ENCODE measurements at regions not wholly inside any gene's neighbourhood (a gene's known extent, or its start where the extent isn't known, plus 50 kb on each side); places are given as distances from the start of the nearest gene placed in this dataset.
A peak's percentile ranks its signal among the peaks of the same experiment; 100 is the strongest.

GRCh38 chr12:111197376-111197944 is 171.4 kb downstream of the PHETA1 start:
- no peak for DNase-seq (ENCODE audit: low read depth, low spot score)

DNA sequence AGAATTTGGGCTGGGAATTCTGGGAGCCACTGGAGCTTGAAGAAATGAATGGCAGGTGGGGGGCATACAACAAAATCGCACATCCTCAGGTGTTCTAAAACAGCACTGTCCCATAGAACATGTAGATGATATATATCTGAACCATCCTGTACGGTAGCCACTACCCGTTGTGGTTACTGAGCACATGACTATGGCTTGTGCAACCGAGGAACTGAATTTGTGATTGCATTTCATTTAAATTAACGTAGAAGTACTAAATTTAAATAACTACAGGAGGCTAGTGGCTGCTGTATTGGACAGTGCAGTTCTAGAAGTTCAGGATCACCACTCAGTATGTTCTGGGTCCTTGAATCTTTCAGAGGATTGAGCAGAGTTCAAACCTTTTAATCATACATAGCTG is 172.4 kb downstream of the PHETA1 start:
- DNase-seq (ENCODE audit: low read depth, low spot score) = no peak

DNA sequence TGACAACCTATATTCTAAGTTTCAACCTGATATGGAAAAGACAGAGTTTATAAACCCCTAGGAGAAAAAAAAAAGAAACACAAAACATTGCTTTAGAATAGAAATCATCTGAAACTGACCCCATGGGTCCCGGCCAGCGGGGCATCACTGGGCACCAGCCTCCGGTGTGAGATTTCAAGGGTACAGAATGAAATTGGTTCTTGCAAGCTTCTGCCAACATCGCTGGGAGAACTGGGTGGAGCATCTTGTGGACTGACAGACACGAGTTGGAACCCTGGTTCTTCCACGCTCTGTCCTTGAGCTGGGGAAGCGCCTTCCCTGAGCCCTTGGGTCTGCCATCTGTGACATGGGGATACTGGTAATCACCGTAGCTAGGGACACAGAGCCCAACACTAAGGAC is 173.6 kb downstream of the PHETA1 start:
- no peak for DNase-seq (ENCODE audit: low read depth, low spot score)

DNA sequence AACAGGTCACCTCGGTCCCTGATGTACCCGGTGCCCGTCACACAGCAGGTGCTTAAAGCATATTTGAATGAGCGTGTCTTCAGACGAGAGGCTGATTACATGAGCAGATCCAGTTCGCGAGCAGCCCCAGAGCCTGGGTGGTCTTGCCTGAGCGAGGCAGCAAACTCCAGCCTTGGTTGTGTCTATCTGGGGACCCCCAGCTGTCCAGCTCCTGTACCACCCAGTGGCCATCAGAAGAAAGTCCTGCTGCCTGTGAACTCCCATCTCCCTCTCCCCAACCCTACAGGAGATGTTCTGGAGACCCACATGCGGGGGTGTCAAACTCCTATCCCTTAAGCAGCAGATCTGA is 174.2 kb downstream of the PHETA1 start:
- DNase-seq (ENCODE audit: low read depth, low spot score) = no peak

- no peak for DNase-seq (ENCODE audit: low read depth, low spot score)
Observed at GRCh38 chr12:111193977-111194702, 174.8 kb downstream of the PHETA1 start.

GRCh38 chr12:111193496-111193895 is 175.4 kb downstream of the PHETA1 start:
- no peak for DNase-seq (ENCODE audit: low read depth, low spot score)

DNA sequence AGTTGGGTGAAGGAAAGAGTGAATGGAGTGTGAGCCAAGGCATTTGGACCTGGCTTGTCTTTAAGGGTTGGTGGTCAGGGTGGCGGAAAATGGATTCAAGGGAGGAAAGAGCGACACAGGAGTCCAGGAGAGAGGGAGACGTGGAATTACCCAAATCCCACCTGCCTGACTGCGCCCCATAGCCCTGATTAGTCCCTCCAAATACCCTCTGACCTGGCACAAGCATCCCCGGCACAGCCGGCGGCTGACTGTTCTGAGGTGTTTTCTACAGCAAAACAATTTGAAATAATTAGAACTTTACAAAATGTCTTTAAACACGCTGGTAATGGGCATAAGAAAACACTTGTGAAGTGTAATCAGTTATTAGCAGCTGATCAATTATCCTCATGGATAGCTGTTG is 175.8 kb downstream of the PHETA1 start:
- DNase-seq (ENCODE audit: low read depth, low spot score) = no peak

DNA sequence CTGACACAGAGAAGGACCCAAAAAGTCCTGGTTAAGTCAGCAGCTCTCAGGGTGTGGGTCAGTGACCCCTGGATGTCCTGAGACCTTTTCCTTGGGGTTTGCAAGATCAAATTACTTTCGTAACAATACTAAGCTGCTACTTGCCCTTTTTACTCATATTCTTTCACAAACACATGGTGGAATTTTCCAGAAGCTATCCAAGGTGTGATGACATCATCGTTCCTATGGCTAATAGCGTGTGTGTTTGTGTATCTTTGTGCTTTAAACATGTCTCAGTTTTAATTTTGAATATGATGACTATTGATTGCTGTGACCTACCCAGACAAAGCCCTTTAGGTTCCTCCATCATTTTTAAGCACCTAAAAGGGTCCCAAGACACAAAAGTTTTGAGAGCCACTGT is 176.2 kb downstream of the PHETA1 start:
- no peak for DNase-seq (ENCODE audit: low read depth, low spot score)

GRCh38 chr12:111190741-111191526 is 178.0 kb downstream of the PHETA1 start:
- no peak for DNase-seq (ENCODE audit: low read depth, low spot score)

GRCh38 chr12:111189792-111190191 is 179.1 kb downstream of the PHETA1 start:
- no peak for DNase-seq (ENCODE audit: low read depth, low spot score)

GRCh38 chr12:111188436-111188835 is 180.5 kb downstream of the PHETA1 start:
- no peak for DNase-seq (ENCODE audit: low read depth, low spot score)

DNA sequence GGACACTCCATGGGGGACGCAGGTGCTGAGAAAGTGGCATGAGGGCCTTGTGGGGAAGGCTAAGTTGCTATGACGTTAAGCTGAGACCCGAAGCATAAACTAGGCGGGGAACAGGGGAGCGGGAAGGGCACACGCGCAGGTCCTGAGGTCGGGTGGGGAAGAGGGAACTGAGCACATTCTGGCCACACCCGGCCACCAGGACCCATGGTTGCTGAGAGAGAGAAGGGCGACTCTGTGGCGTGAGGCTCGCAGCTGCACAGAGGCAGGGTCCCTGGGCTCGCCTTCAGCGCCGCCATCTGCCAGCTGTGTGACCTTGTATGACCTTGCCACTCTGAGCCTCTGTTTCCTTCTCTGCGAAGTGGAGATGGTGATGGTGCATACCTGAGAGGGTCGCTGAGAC is 182.5 kb downstream of the PHETA1 start:
- DNase-seq (ENCODE audit: low read depth, low spot score) = no peak

DNA sequence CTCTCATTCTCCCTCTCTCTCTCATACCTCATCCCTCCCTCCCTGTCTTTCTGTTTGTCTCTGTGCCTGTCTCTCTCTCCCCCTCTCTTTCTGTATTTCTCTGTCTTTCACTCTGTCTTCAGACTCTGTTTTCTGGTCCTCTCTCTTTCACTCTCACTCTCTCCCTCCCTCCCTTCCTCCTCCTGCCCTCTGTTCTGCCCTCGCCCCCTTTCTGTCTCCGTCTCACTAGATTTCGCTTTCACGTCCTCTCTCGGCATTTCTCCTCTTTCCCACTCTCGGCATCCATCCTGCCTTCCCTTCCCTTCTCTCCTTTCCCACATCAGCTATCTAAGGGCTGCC is 183.0 kb downstream of the PHETA1 start:
- DNase-seq (ENCODE audit: low read depth, low spot score) = no peak

DNA sequence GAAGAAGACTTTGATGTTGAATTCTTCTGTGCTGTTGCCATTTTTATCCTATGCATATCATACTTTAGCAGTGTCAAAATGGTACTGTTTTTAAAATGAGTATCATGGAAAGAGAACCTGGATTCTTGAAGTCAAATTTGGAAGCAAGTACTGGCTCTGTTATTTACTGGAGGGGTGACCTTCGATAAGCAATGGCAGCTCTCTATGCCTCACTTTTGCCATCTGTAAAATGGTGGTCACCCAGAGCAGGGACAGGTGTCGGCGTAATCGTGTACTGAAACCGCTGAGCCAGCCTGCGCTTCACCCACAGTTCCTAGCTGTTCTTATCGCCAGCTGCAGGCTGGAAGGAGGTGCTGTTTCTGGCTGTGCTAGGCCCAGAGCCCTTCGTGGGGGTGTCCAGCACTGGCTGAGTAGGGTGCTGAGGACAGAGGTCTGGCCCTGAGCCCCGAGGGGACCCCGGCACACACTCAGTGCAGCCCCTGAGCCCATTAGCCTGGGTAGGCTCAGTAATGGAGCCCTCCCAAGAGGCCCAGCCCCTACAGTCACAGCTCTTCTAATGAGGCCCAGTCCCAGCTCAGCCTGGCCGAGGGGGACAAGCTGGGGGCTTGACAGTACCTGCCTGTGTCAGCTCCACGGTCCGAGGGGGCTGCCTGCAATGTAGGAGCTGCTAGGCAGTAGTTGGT is 183.5 kb downstream of the PHETA1 start:
- no peak for DNase-seq (ENCODE audit: low read depth, low spot score)

DNA sequence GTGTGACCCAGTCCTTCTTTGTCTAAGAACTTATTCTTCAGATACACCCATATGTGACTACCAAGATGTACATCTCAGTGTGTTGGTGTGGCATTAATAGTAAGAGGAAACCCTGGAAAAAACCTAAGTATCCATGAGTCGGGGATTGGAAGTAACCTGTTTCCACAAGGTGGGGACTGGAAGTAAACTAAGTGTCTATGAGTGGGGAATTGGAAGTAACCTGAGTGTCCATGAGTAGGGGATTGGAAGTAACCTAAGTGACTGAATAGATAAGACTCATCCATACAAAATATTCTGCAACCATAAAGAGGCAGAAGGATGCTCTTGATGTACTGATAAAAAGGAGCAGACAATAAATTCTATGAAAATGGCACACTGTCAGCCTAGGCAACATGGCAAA is 184.7 kb downstream of the PHETA1 start:
- no peak for DNase-seq (ENCODE audit: low read depth, low spot score)

DNA sequence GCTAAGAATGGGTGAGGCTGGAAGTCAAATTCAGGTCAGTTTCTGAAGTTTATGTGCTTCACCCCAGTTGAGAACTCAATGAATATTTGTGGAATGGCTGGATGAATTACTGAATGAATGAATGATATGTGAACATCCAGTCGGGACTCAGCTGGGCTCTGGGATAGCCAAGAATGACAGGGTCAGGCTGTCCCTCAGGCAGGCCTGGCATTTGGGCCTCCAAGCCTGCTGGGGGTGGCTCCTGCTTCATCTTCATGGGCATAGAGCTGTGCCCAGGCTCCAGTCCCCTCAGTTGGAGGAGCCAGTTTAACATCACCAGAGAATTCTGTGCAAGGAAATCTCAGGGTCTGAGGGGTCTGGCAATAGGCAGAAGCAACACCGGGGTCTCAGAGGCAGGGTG is 185.8 kb downstream of the PHETA1 start:
- DNase-seq (ENCODE audit: low read depth, low spot score) = no peak

DNA sequence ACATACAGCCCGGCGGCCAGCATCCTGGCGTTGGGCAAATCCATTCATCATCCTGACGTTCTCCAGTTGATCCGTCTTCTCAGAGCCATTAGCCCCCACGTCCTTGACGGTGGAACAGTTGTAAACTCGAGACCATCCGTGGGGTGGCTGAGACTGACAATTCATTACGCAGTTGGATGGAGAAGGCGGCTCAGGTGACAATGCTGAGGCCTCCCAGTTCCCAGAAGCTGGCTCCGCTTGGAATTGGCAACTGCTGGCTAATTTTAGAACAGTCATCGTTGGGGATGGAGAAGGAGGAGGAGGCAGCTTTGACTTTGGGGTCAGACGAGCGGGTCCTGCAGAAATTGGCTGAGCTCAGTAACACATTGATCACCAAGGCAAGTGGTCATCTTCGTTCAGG is 186.5 kb downstream of the PHETA1 start:
- DNase-seq (ENCODE audit: low read depth, low spot score) = no peak

DNA sequence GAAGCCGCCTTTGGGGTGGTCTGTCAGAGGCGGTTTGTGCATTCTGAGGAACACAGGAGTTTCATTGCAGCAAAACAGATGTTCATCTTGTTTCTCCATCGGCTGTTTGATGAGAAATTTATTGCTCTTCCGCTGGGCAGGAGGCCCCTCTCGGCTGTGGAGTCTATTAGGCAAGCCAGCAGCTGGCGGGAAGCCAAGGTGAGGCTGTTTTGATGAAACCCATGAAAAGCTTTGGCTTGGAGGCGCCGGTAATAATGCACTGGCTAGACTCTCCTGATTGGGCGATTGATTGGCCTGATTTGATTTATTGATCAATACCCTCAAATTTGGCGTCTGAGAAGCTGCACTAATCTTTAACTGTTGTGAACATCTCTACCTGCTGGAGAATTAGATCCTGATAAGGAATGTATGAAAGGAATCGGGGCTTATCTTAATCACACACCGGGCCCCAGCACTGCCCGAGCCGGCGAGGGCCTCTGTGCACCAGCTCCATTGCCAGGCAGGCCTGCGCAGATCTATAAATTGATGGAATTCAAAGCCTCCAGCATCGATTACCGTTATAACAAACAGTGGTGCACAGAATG is 187.7 kb downstream of the PHETA1 start:
- DNase-seq (ENCODE audit: low read depth, low spot score) = peak; percentile 48

DNA sequence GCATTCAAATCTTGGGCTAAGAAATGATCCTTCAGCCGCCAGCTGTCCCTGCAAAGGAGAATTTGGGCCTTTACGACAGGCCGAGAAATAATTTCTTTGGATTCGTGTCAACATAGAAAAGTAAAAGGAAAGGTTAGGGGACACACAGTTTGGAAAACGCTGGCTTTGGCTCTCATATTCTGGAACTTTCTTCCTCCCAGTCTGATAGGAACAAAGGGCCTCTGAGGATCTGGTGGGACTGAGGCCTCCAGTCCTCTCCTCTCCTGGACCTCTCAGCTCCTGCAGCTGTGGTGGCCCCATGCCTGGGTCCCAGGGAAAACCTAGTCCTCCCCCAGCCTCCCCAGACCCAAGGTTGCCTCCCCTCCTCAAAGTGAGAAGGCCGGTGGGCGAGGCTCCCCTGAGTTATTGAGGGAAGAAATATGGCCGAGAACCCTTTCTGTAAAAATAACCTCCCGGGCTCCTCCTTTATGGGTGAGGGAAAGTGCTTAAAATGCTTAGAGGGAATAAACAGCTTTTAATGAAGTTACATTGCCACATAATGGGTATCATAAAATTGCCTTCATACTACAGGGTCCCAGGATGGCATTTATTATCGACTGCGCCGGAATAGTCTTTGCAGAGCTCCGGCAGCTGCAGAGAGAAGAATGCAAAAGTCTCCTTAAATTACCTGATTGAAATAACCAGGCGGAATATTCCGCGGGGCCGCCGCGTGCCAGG is 188.3 kb downstream of the PHETA1 start:
- no peak for DNase-seq (ENCODE audit: low read depth, low spot score)

- no peak for DNase-seq (ENCODE audit: low read depth, low spot score)
Observed at GRCh38 chr12:111178181-111179081, 190.5 kb downstream of the PHETA1 start.
